HG03280 (cell line): ENCODE measurements at regions not wholly inside any gene's neighbourhood (a gene's known extent, or its start where the extent isn't known, plus 50 kb on each side); places are given as distances from the start of the nearest gene placed in this dataset.
A peak's percentile ranks its signal among the peaks of the same experiment; 100 is the strongest.
"Not testable (repeated sequence)": the region's sequence is repeated elsewhere in the genome, so short reads cannot be mapped to it uniquely, and the experiment has no call there.

Experiments used
- ATAC-seq: cut with Tn5 transposase; IDR thresholded peaks from one replicate; pipeline ENCODE4 v1.9.1; 2021; ENCODE audit warnings: mild to moderate bottlenecking, moderate library complexity; ENCODE audit not compliant: unreplicated experiment

DNA sequence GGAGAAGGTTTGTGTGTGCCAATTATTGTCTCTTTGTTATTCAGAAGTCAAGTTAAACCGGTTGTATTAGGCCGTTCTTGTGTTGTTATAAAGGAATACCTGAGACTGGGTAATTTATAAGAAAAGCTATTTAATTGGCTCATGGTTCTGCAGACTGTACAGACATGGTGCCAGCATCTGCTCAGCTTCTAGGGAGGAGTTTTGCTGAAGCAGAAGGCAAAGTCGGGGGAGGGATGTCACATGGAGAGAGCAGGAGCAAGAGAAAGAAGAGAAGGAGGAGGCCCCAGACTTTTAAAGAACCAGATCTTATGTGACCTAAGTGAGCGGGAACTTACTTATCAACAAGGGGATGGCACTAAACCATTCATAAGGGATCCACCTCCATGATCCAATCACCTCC lies 349.3 kb upstream of the PCDH18 start:
- ATAC-seq = no peak

DNA sequence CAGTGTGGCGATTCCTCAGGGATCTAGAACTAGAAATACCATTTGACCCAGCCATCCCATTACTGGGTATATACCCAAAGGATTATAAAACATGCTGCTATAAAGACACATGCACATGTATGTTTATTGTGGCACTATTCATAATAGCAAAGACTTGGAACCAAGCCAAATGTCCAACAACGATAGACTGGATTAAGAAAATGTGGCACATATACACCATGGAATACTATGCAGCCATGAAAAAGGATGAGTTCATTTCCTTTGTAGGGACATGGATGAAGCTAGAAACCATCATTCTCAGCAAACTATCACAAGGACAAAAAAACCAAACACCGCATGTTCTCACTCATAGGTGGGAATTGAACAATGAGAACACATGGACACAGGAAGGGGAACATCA lies 335.8 kb upstream of the PCDH18 start:
- not testable (repeated sequence) for ATAC-seq

DNA sequence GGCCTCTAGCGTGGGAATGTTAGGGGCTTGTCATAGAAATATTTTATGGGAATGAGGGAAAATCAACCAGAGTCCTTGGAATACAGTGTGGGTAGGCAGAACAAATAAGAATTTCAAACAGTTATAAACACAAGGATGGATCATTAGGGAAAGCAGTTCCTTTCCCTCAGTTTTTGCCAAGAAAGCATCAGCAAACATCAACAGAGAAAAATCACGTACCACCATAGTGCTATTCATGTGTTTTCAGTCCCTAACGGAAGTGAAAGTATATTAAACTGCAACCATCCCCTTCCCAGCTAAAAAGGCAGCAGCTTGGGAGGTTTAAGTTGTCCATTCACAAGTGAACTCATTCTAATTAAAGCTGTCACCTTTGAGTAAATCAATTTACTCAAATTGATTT lies 334.4 kb upstream of the PCDH18 start:
- ATAC-seq = no peak

DNA sequence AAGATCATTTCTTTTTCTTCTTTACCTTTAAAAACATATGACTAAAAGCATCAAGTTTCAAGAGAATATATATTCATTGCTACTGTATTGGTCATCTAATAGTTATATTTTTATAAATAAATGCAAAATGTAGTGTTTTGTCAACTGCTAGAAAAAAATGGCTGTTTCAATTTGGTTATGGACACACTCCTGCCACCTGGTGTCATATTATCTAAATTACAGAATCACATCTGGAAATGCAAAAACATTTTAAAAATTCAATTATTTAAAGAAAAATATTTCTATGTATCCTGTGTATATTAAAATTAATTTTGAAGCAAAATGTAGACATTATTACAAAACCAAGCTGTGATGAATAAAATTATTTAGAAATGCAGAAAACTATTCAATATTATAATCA lies 329.4 kb upstream of the PCDH18 start:
- no peak for ATAC-seq

DNA sequence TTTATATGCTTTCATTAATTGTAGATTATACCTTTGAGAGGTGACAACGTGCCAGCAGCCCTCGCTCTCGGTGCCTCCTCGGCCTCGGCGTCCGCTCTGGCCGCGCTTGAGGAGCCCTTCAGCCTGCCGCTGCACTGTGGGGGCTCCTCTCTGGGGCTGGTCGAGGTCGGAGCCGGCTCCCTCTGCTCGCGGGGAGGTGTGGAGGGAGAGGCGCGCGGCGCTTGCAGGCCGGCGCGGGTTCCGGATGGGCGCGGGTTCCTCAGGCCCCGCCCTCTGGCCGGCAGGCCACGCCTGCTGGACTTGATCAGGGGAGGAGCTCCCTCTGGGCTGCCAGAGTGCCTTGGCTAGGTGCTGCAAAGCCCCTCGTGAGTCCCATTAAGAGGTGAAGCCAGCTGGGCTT lies 321.1 kb upstream of the PCDH18 start:
- ATAC-seq = no peak

DNA sequence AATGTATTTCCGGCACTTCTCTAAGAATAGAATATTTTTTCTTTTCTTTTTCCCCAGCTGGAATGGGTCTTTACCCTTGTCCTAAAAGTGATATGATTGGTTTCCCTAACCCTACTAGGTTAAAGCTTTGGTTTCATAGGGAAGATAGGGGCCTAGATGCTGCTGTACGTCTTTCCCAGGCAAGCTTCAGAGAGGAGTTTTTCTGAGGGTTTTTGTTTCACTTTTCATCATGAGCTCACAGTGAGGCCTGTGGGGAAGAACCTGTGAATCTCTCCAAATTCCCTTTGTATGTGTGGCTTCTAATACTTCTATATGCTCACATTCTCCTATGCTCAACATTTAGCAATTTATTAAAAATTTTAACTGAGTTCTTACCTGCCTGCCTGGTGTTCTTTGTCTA lies 320.0 kb upstream of the PCDH18 start:
- no peak for ATAC-seq

DNA sequence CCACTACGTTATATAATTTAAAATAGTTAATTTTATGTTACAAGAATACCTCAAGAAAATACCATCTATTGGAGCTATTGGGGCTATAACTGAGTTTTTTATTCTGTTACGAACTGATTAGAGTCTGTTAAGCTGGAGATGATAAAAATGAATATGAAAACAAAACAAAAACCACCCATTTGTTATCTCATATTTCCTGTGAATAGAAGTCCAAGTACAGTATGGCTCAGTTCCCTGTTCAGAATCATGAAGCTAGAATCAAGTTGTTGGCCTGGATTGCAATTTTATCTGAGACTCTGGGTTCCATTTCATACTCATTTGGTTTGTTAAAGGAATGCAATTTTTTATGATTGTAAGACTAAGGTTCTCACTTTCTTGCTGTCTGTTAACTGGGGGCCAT lies 319.1 kb upstream of the PCDH18 start:
- ATAC-seq = no peak

DNA sequence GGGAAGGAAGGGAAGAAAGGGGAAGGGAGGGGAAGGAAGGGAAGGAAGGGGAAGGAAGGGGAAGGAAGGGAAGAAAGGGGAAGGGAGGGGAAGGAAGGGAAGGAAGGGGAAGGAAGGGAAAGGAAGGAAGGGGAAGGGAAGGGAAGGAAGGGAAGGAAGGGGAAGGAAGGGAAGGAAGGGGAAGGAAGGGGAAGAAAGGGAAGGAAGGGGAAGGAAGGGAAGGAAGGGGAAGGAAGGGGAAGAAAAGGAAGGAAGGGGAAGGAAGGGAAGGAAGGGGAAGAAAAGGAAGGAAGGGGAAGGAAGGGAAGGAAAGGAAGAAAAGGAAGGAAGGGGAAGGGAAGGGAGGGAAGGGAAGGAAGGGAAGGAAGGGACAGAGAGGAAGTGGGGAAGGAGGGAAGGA lies 295.7 kb upstream of the PCDH18 start:
- not testable (repeated sequence) for ATAC-seq

DNA sequence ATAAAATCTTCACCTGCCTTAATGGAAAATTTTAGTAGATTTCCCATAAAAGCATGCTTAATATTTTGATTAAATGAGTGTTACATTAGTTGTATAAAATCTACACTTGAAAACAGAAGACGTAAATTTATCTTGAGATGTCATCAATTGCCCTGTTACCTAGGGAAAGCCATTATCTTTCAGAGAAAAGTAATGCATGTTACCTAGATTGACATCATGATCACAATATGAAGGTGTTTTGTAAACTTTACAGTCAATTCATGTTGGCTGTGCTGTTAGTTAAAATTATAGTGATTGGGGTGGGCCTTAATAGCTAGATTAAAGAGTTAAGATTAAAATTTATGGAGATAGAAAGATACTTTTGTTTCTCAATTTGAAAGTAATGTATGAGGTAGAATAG lies 293.2 kb upstream of the PCDH18 start:
- no peak for ATAC-seq

DNA sequence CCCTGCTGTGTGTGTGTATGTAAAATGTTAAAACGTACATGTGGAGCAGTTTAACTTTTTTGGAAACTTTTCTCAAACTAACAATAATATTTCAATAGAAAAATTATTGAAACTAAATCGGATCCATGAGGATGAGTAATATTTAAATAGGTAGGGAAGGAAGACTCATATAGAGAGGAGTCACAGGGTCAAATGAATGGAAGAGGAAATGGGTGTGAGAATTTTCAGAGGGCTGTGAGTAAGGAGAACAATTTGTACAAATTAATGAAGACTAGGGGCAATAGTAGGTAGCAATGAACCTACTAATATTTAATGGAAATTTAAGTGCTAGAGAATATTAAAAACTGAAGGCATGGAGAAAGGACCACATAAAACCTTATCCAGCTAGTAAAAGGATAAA lies 290.7 kb upstream of the PCDH18 start:
- ATAC-seq = no peak

DNA sequence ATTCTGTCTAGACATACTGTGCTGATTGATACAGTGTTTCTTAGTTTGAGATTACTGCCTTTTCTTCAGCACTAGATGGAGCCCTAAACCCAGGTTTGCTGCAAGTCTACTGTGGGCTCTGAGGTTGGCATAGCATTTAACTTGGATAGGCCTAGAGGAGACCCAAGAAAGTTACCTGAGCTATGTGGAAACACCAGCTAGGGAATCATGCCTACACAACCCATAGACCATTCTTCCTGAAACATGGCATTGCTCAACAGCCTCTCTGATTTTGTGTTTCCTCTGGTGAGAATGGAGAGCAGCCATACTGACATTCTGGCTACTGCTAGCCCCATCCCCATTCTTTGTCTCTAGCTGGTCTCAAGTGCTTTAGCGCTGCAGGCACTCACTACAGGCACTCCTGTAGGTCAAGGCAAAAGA lies 287.7 kb upstream of the PCDH18 start:
- ATAC-seq = peak; percentile 84

DNA sequence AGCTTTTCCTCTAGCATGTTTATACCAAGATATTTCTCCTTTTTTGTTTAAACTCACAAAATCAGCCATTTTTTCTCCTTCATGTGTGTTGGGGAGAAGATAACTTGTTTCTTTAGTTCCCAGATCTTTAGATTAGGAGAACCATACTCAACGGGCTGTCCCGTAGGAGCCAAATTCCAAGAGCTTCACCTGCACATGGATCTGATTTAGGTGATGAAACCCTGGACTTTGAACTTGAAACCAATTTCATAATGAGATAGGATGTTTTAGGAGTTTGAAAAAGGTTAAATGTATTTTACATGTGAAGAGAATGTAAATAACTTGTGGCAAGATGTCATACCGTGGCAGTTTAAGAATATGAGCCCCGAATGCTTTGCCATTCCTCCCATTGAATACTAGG lies 280.0 kb upstream of the PCDH18 start:
- ATAC-seq = no peak

DNA sequence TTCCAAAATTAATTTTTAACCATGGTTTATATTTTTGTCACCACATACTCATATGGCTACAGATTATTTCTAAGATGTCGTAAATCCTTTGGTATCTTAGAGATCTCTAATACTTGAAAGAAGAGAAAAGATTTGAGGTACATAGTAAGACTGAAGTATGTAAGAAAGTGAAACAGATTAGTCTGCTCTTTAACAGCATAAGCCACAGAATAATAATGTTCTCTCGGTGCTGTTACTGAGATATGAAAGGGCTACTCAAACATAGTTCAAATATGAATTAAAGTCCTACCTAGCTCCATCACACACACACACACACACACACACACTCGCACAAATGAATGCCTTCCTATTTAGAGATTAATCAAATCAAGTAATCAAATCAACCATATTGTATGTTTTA lies 274.1 kb upstream of the PCDH18 start:
- ATAC-seq = no peak

DNA sequence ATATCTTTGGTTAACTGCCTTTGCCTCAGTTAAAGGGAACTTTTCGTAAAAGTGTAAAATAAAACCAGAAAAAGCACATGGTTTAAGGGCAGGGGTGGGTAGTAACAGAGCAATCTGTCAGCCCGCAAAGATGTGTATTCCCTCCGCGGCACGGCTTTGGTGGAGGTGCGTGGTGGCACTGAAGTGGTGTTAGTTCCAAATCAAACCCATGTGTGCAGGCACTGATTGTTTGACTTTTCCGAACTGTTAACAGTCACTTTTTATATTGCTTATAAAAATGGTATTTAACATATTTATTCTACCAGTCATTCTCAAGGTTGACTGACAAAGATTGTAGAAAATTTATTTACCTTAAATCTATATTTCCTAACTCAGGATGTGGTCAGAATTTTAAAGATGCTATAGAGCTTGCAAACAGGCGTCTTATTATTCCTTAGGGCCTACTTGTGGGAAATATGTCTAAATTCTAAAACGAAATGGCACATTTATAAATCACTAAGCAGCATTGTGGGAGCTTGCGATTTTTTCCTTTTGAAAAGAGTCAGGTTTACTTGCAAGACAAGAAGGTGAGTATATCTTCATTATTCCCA lies 272.7 kb upstream of the PCDH18 start:
- ATAC-seq = no peak

DNA sequence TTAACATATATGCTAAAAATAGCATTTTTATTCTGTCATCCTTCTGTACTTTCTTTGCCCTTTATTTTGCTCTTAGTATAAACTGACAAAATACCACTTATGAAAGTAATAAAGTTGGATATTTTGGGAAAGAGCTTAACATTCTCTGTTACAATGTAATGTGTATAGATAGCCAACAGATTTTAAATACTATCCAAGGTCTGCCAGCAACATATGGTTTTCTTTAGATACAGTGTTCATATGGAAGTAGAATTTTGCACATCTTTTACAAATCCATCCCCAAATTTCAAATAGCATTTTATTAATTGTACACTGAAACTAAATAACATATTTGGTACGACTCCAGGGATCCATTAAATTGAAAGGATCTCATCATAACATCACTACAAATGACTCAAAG lies 268.6 kb upstream of the PCDH18 start:
- no peak for ATAC-seq

DNA sequence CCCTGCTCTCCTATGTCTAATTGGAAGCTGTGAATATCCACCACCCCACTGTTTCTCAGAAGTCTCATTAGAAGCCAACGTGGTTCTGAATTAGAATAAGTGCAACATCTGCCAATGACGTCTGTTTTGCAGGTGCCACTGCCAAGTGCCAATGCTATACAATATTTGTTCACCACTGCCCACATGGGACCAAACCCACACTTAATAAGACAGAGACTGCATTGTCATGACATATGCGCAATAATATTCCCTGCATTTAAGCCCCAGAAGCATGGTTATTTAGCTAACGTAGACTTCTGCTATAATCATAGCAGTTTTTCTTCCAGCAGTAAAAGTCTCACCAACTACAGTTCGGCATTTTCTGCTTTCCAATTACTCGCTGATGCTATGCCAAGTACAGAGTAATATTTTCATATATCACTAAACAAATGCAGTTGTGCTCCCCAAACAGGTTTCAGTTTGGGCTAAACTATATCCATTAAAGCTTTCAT lies 262.5 kb upstream of the PCDH18 start:
- ATAC-seq = no peak

DNA sequence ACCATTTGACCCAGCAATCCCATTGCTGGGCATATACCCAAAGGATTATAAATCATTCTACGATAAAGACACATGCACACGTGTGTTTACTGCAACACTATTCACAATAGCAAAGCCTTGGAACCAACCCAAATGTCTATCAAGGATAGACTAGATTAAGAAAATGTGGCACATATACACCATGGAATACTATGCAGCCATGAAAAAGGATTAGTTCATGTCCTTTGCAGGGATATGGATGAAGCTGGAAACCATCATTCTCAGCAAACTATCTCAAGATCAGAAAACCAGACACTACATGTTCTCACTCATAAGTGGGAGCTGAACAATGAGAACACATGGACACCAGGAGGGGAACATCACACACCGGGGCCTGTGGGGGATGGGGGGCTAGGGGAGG lies 257.0 kb upstream of the PCDH18 start:
- not testable (repeated sequence) for ATAC-seq

DNA sequence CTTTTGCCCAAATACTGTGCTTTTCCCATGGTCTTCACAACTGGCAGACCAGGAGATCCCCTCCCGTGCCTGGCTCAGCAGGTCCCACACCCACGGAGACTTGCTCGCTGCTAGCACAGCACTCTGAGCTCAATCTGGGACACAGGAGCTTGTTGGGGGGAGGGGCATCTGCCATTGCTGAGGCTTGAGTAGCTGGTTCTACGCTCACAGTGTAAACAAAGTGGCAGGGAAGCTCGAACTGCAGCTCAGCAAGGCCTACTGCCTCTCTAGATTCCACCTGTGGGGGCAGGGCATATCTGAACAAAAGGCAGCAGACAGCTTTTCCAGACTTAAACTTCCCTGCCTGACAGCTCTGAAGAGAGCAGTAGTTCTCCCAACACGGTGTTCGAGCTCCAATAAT lies 251.6 kb upstream of the PCDH18 start:
- not testable (repeated sequence) for ATAC-seq

DNA sequence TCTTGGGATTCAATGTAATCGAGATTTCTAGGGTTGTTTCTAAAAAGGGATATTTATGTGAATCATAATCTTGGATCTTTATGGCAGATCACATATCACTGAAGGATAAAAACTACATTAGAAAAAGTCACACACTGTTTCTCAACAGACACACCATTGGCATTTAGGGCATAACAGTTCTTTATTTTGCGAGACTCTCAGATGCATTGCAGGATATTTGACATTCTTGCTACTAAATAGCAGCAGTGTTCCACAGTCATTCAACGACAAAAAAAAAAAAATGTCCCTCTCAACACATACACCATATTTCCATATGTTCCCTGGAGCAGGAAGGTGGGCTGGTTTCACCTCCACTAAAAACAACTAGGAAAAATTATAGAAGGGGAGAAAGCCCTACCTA lies 243.4 kb upstream of the PCDH18 start:
- ATAC-seq = no peak

DNA sequence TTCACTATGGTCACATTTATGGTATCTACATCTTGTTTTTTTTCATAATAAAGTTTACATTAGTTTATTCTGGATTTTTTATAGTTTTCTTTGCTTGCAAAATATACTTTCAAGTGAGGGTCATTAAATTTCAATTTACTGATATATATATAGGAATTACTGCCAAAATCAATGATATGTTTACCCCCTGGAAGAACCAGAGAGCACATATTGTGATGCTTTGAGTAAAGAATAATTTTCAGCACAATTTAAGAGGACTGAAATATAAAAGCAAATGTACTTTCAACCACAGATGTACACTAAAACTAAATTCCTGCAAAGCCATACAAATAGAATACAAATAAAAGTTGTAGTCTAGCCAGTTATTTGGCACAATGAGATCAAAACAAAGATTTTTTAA lies 242.2 kb upstream of the PCDH18 start:
- no peak for ATAC-seq

DNA sequence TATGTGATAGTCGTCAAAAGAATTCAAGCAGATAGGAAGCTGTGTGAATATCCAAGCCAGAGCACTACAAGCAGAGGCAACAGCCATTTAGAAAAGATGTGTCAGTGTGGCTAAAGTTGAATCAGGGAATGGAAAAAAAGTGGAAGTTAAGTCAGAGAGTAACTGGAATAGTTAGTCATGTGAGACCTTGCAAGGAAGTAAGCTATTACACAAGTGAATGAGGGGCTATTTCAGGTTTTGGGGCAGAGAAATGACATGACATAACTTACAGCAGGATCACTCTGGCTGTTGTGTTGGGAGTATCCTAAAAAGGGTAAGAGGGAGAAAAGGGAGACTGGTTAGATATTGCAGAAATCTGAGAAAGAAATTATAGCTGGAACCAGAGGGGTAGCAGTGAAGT lies 236.6 kb upstream of the PCDH18 start:
- ATAC-seq = no peak

DNA sequence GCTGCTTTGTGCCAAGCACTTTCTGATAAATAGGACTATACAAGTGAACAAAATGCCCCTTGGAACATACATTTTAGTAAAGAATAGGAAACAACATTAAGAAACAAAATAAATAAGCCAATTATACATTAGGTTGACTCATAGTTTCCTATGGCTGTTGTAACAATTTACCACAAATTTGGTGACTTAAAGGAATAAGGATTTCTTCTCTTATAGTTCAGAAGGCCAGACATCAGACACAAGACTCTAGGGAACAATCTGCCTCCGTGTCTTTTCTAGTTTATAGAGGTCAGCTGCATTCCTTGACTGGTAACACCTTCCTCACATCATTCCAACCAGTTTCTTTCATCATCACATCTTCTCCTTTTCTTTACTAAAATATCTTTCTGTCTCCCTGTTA lies 235.9 kb upstream of the PCDH18 start:
- ATAC-seq = no peak

DNA sequence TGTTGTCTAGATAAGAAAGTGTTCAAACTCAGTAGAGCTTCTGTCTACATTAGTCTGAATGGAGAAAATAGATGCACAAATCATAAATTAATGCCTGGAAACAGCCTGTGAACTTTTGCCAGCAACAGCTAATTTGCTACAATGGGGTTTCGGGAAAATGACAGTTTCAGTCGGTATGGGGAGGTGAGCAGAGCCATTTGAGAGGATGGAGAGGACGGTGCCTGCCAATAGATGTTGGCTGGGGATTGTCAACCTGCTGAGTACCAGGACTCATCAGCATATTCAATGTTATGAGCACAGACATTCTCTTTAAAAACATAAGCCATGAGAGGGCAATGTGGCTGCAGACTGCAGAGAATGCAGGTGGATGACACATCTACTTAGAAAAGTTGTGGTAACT lies 230.3 kb upstream of the PCDH18 start:
- ATAC-seq = no peak
